ENCODE measurements at regions not wholly inside any gene's neighbourhood (a gene's known extent, or its start where the extent isn't known, plus 50 kb on each side); places are given as distances from the start of the nearest gene placed in this dataset.

DNA sequence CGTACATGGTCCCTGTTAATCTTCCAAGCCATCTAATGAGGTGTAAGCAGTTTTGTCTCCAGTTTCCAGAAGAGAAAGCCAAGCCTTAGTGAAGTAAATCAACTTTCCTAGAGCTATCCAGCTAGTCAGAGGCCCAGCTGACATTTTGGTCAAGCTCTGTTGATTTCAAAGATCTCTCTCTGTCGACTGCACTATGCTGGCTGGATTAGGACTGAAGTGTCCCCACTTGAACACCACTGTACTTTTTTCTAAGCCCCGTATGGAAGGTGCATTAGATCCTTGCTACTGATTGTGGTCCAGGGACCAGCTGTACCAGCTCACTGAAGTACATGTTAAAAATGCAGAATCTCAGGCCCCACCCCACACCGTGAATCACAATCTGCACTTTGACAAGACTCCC is 176.5 kb upstream of the NAV2 start:
- TF ChIP-seq SIN3A (IDR thresholded peaks at IDR 0.05; ENCODE audit: borderline replicate concordance, insufficient read depth, low read length), result no peak
- no peak for TF ChIP-seq POLR2AphosphoS5 (IDR thresholded peaks at IDR 0.05; ENCODE audit: low read depth, low read length)
- no peak for TF ChIP-seq FOXP2 (optimal IDR thresholded peaks at IDR 0.05; ENCODE audit: borderline replicate concordance, extremely low read depth, extremely low read length, insufficient read depth)
- TF ChIP-seq TAF1 (IDR thresholded peaks at IDR 0.05; ENCODE audit: borderline replicate concordance, insufficient read depth, low read length), result no peak

DNA sequence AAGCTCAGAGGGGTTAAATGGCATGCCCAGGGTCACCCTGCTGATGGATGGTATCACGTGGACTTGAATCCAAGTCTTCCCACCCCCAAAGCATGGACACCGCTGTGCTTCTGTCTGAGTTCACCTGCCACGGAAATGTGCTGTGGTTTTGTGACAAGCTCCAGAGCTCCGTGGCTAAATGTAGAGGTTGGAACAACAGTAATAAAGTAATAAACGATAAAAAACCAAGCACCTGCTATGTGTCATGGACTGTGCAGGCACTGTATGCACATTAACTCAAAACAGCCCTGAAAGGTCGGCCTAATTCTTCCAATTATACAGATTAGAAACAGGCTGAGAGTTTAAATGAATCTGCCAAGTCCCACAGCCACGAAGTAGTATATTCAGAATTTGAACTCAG is 182.1 kb upstream of the NAV2 start:
- no peak for TF ChIP-seq FOXP2 (optimal IDR thresholded peaks at IDR 0.05; ENCODE audit: borderline replicate concordance, extremely low read depth, extremely low read length, insufficient read depth)
- TF ChIP-seq SIN3A (IDR thresholded peaks at IDR 0.05; ENCODE audit: borderline replicate concordance, insufficient read depth, low read length), result no peak
- TF ChIP-seq TAF1 (IDR thresholded peaks at IDR 0.05; ENCODE audit: borderline replicate concordance, insufficient read depth, low read length), result no peak
- TF ChIP-seq POLR2AphosphoS5 (IDR thresholded peaks at IDR 0.05; ENCODE audit: low read depth, low read length), result no peak
- TF ChIP-seq, protein P1, sequence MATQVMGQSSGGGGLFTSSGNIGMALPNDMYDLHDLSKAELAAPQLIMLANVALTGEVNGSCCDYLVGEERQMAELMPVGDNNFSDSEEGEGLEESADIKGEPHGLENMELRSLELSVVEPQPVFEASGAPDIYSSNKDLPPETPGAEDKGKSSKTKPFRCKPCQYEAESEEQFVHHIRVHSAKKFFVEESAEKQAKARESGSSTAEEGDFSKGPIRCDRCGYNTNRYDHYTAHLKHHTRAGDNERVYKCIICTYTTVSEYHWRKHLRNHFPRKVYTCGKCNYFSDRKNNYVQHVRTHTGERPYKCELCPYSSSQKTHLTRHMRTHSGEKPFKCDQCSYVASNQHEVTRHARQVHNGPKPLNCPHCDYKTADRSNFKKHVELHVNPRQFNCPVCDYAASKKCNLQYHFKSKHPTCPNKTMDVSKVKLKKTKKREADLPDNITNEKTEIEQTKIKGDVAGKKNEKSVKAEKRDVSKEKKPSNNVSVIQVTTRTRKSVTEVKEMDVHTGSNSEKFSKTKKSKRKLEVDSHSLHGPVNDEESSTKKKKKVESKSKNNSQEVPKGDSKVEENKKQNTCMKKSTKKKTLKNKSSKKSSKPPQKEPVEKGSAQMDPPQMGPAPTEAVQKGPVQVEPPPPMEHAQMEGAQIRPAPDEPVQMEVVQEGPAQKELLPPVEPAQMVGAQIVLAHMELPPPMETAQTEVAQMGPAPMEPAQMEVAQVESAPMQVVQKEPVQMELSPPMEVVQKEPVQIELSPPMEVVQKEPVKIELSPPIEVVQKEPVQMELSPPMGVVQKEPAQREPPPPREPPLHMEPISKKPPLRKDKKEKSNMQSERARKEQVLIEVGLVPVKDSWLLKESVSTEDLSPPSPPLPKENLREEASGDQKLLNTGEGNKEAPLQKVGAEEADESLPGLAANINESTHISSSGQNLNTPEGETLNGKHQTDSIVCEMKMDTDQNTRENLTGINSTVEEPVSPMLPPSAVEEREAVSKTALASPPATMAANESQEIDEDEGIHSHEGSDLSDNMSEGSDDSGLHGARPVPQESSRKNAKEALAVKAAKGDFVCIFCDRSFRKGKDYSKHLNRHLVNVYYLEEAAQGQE (IDR thresholded peaks at IDR 0.05; ENCODE audit: insufficient read depth in 1 of 2, low read depth in 2 of 2, low read length in 2 of 2), result no peak

DNA sequence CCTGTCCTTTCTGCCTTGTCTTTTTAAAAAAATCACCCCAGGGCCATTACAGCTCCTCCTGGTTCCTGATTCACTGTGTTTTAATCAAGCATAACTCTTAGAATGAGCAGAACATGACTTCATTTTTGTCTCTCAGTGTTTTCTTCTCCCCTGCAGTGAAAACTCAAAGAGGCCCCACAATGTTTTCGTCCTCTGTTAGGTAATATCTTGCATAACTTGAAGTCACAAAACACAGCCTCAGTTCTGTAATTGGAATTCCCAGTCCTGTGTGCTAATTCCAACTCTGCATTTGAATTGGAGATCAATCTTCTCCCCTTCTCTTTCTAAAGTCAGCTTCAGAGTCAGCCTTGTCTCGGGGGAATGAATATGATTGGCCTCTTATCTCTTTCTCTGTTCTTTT is 186.5 kb upstream of the NAV2 start:
- TF ChIP-seq POLR2AphosphoS5 (IDR thresholded peaks at IDR 0.05; ENCODE audit: low read depth, low read length), result no peak

DNA sequence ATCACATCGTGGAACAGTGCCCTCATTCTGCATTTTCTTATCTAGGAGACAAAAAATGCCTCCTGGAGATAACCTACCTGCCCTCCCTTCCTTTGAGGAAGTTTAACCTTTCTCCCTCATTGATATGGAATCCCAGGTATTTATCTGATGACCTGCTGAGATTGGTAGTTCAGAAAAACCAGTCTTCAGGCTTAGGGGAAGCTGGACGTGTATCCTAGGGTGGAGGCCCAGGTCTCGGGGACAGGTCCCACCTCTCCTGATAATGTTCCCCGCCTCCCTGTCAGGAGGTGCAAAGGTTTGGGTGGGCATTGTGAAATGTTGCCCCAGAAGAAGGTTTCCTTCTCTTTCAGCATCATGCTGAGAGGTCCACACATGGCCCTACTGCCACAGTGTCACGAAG is 186.9 kb upstream of the NAV2 start:
- no peak for TF ChIP-seq TAF1 (IDR thresholded peaks at IDR 0.05; ENCODE audit: borderline replicate concordance, insufficient read depth, low read length)
- no peak for TF ChIP-seq POLR2AphosphoS5 (IDR thresholded peaks at IDR 0.05; ENCODE audit: low read depth, low read length)
- TF ChIP-seq FOXP2 (optimal IDR thresholded peaks at IDR 0.05; ENCODE audit: borderline replicate concordance, extremely low read depth, extremely low read length, insufficient read depth), result no peak
- TF ChIP-seq SIN3A (IDR thresholded peaks at IDR 0.05; ENCODE audit: borderline replicate concordance, insufficient read depth, low read length), result no peak
- TF ChIP-seq, protein P1 (IDR thresholded peaks at IDR 0.05; ENCODE audit: insufficient read depth in 1 of 2, low read depth in 2 of 2, low read length in 2 of 2), result no peak

DNA sequence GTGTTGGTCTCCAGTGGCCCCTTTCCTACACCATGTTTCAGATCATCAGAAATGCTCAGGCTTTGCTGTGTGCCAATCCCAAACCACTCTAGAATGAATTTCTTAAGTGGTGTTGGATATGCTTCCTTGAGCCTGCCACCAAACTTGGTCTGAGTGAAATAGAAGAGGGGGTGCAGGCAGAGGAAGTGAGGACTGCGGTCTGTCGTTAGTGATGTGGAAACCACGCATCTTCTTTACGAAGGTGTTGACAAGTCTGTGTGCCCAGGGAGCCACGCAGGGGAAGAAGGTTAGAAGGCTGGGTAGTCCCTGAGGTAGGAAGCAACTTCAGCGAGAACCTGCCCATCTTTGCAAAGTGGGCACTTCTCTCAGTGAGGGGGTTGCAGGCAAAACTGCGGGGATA is 187.4 kb upstream of the NAV2 start:
- TF ChIP-seq, protein P1 (IDR thresholded peaks at IDR 0.05; ENCODE audit: insufficient read depth in 1 of 2, low read depth in 2 of 2, low read length in 2 of 2), result no peak
- TF ChIP-seq TAF1 (IDR thresholded peaks at IDR 0.05; ENCODE audit: borderline replicate concordance, insufficient read depth, low read length) (no peak), POLR2AphosphoS5 (IDR thresholded peaks at IDR 0.05; ENCODE audit: low read depth, low read length) (no peak), FOXP2 (optimal IDR thresholded peaks at IDR 0.05; ENCODE audit: borderline replicate concordance, extremely low read depth, extremely low read length, insufficient read depth) (no peak), SIN3A (IDR thresholded peaks at IDR 0.05; ENCODE audit: borderline replicate concordance, insufficient read depth, low read length) (no peak)

DNA sequence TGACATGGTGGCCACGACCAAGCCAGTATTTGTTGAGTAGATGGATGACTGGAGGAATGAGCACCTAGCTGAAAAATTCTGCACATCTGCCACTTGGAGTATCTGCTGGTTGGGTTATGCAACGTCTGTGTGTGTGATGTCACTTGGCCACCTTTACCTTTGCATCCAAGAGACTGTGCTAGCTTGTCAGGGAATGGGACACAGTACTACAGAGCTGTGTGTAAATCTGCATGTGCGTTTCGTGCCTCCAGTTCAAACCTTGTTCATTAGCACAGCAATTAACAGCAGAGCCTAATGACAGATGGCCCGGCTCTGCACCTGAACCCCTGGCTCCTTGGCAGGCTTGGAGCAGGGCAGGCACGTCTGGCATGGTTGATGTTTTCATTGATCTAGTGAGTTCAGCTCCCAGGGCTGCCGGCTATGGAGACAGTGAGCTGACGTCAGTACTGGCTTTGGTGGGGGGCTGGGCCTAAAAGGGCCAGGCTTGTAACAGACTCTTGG is 188.4 kb upstream of the NAV2 start:
- TF ChIP-seq TAF1 (IDR thresholded peaks at IDR 0.05; ENCODE audit: borderline replicate concordance, insufficient read depth, low read length), result no peak
- TF ChIP-seq FOXP2 (optimal IDR thresholded peaks at IDR 0.05; ENCODE audit: borderline replicate concordance, extremely low read depth, extremely low read length, insufficient read depth), result no peak
- TF ChIP-seq, protein P1 (IDR thresholded peaks at IDR 0.05; ENCODE audit: insufficient read depth in 1 of 2, low read depth in 2 of 2, low read length in 2 of 2), result no peak
- no peak for TF ChIP-seq SIN3A (IDR thresholded peaks at IDR 0.05; ENCODE audit: borderline replicate concordance, insufficient read depth, low read length)
- no peak for TF ChIP-seq POLR2AphosphoS5 (IDR thresholded peaks at IDR 0.05; ENCODE audit: low read depth, low read length)

All from PFSK-1 (cell line).